PFSK-1 (cell line): ENCODE measurements at regions not wholly inside any gene's neighbourhood (a gene's known extent, or its start where the extent isn't known, plus 50 kb on each side); places are given as distances from the start of the nearest gene placed in this dataset.

Source experiments
- FOXP2 ChIP-seq: optimal IDR thresholded peaks from 2 replicates; pipeline ENCODE3; 2011; ENCODE audit warnings: borderline replicate concordance, control low read depth, inconsistent platforms; ENCODE audit not compliant: insufficient read depth; ENCODE audit errors: extremely low read length, extremely low read depth
- POLR2AphosphoS5 ChIP-seq: IDR thresholded peaks from 2 replicates; pipeline ENCODE4 v1.6.1; 2012; ENCODE audit warnings: low read depth, mild to moderate bottlenecking, control low read depth, low read length, moderate library complexity
- SIN3A ChIP-seq: IDR thresholded peaks from 2 replicates; pipeline ENCODE4 v1.6.1; 2012; ENCODE audit warnings: mild to moderate bottlenecking, low read length, moderate library complexity, borderline replicate concordance; ENCODE audit not compliant: insufficient read depth
- TAF1 ChIP-seq: IDR thresholded peaks from 2 replicates; pipeline ENCODE4 v1.6.1; 2012; ENCODE audit warnings: low read length, control low read depth, borderline replicate concordance; ENCODE audit not compliant: insufficient read depth
- TF ChIP-seq, protein P1 (sequence below), 2 experiments: IDR thresholded peaks; 2 replicates each; pipeline versions ENCODE4 v1.6.1 to v1.8.0; 2011 to 2012; ENCODE audit warnings: low read depth in 2 of 2, low read length in 2 of 2, control low read depth in 1 of 2, inconsistent platforms in 1 of 2, mild to moderate bottlenecking in 1 of 2, moderate library complexity in 1 of 2; ENCODE audit not compliant: insufficient read depth in 1 of 2

DNA sequence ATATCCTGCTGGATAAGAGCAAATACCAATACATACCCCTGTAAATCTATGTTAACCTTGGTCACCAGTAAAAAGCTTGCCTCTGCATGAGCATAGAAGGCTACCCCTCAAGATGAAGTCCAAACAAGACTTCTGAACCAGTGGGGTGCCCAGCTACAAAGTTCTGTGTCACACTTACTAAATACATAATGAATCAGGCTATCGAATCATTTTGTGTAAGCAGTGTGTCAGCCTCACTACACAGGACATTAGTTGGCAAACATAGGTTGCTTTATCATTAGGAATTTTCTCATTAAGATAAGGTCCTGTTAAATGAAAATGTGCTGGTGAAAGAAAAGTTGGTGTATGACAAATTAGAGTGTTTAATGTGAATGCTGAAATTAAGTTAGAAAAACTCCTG lies 452.0 kb downstream of the MFSD1 start:
- TF ChIP-seq, protein P1, sequence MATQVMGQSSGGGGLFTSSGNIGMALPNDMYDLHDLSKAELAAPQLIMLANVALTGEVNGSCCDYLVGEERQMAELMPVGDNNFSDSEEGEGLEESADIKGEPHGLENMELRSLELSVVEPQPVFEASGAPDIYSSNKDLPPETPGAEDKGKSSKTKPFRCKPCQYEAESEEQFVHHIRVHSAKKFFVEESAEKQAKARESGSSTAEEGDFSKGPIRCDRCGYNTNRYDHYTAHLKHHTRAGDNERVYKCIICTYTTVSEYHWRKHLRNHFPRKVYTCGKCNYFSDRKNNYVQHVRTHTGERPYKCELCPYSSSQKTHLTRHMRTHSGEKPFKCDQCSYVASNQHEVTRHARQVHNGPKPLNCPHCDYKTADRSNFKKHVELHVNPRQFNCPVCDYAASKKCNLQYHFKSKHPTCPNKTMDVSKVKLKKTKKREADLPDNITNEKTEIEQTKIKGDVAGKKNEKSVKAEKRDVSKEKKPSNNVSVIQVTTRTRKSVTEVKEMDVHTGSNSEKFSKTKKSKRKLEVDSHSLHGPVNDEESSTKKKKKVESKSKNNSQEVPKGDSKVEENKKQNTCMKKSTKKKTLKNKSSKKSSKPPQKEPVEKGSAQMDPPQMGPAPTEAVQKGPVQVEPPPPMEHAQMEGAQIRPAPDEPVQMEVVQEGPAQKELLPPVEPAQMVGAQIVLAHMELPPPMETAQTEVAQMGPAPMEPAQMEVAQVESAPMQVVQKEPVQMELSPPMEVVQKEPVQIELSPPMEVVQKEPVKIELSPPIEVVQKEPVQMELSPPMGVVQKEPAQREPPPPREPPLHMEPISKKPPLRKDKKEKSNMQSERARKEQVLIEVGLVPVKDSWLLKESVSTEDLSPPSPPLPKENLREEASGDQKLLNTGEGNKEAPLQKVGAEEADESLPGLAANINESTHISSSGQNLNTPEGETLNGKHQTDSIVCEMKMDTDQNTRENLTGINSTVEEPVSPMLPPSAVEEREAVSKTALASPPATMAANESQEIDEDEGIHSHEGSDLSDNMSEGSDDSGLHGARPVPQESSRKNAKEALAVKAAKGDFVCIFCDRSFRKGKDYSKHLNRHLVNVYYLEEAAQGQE (IDR thresholded peaks at IDR 0.05; ENCODE audit: insufficient read depth in 1 of 2, low read depth in 2 of 2, low read length in 2 of 2): no peak
- TF ChIP-seq TAF1 (no peak), SIN3A (no peak), FOXP2 (no peak), POLR2AphosphoS5 (no peak)

DNA sequence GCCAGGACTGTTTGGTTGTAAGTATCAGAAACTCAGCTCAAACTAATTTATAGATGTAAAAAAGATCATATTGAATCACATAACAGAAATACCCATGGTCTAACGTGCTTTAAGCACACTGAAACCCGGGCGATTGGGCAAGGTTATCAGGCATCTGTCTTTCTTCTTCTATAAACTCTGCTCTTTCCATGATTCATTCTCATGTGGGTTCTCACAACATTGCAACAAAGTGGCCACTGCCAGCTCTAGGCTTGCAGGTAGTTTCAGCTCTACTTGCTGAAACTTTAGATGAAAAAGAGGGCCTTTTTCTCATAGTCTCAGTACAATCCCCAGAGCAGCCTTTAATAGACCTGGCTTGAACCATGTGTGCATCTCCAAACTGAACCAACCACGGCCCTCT lies 456.1 kb downstream of the MFSD1 start:
- TF ChIP-seq, protein P1 (IDR thresholded peaks at IDR 0.05; ENCODE audit: insufficient read depth in 1 of 2, low read depth in 2 of 2, low read length in 2 of 2): no peak
- no peak for TF ChIP-seq FOXP2
- no peak for TF ChIP-seq TAF1
- TF ChIP-seq POLR2AphosphoS5: no peak
- TF ChIP-seq SIN3A: no peak

DNA sequence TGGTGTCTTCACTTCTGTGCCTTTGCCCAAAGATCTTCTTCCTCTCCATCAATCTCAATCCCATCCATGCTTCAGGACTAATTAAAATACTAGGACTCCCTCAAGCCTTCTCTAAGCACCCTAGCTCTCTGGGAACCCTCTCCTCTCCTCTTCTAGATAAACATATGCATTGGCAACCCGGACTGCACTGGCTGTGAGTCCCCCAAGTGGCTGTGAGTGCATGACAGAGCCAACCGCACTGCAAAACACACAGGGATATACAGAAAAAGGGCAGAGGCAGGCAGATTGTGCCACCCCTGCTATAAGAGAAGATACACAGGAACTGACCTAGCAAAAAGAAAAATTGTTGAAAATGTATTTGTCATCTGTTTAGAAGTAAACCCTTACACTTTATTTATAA lies 457.1 kb downstream of the MFSD1 start:
- TF ChIP-seq FOXP2: no peak
- TF ChIP-seq POLR2AphosphoS5: no peak
- TF ChIP-seq, protein P1 (IDR thresholded peaks at IDR 0.05; ENCODE audit: insufficient read depth in 1 of 2, low read depth in 2 of 2, low read length in 2 of 2): no peak
- TF ChIP-seq SIN3A: no peak
- no peak for TF ChIP-seq TAF1

DNA sequence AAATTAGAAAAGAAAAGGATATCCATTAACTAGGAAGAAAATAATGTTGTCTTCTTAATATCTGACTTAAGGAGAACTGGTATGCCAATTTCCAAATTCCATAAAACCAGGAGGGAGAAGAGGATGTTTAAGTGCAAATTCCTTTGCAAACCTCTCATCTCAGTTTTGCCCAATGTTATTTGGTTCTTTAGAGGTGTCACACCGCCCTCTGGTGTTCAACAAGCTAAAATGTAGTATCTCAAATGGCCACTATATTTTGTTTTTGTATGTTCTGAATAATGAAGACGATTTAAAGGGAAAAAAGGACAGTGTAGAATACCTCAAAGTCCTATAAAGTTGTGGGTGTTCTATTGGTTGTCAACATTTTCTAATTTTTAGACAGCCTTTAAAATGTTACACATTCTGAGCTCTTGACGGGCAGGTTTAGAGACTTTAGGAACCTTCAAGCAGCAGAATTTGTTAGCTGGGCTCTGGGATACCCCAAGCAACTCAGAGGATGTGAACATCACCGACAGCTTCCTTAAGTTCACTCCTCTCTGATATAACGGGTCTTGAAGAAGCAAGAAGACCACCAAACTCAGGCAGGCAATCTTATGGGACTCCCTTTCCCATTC lies 458.3 kb downstream of the MFSD1 start:
- TF ChIP-seq FOXP2 (no peak), SIN3A (no peak), POLR2AphosphoS5 (no peak), TAF1 (no peak)
- TF ChIP-seq, protein P1 (IDR thresholded peaks at IDR 0.05; ENCODE audit: insufficient read depth in 1 of 2, low read depth in 2 of 2, low read length in 2 of 2): no peak

DNA sequence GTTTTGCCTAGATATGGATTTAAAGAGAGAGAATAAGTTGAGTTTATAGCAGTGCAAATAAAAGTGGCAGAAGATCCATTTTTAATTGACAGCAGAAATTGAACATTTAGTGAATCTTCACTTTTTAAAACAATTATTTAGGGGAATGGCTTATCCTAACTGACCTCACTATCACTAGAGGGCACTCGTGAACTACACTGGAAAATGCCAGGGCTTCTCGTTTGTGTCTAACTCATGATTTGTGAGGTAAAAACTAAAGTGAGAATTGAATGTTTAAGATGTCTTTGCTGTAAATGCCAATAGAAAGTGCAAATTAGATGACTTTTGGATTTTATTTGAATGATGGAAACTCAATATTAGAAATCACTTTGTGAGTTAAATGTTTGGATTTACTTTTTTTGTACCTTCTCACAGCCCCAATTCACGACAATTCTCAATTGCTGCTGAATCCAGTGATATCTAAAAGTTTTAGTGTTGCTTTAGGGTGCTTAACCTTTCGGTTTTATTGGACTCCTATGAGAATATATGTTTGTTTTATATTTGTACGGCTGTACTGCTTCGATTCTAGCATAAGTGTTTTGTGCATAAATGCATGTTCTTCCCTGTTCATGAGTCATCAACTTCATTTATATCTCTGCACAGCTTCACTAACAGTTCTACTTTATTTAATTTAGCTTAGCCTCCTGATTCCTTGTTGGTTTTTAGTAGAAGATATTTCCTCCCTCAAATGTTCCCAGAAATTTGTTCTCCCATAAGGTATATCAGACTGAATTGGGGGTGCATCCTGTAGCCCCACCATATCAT lies 462.1 kb downstream of the MFSD1 start:
- TF ChIP-seq, protein P1 (IDR thresholded peaks at IDR 0.05; ENCODE audit: insufficient read depth in 1 of 2, low read depth in 2 of 2, low read length in 2 of 2): no peak
- TF ChIP-seq FOXP2: no peak
- TF ChIP-seq POLR2AphosphoS5: no peak
- TF ChIP-seq TAF1: no peak
- TF ChIP-seq SIN3A: no peak
